HCT116 (cell line): ENCODE measurements at regions not wholly inside any gene's neighbourhood (a gene's known extent, or its start where the extent isn't known, plus 50 kb on each side); places are given as distances from the start of the nearest gene placed in this dataset.

Experiments
- ATAC-seq: fragments of 200-7000 bp; cut with Tn5 transposase; 2 replicates; pipeline ENCODE4 v1.9.1; 2020; ENCODE audit warnings: mild to moderate bottlenecking, moderate library complexity
- BruUV-seq: library from RNA; stranded (reverse); fragments of 400-500 nt; replicated peaks from 2 replicates; lab custom pipeline; 2021; lab: Mats Ljungman, UMichigan
- CTCF ChIA-PET: fragments of 300-600 bp; sonication (Branson Sonifier 250); formaldehyde crosslinking; loops from one replicate; lab custom pipeline; 2021; ENCODE audit warnings: antibody characterized with exemption; lab: Charles Lee
- POLR2A ChIA-PET: fragments of 300-600, 350-600 bp; sonication (Branson Sonifier 250); formaldehyde crosslinking; loops from one replicate; lab custom pipeline; 2021; ENCODE audit warnings: antibody characterized with exemption; lab: Charles Lee
- RAD21 ChIA-PET, 2 experiments: fragments of 300-600 bp; sonication (Branson Sonifier 250); formaldehyde crosslinking; loops; one replicate each; lab custom pipeline; 2023; ENCODE audit warnings: low total read pairs in 2 of 2; ENCODE audit not compliant: uncharacterized antibody in 2 of 2, unreplicated experiment in 2 of 2, low non-redundant PET in 1 of 2; lab: Charles Lee
- DNase-seq: peaks from one replicate; pipeline ENCODE4 v3.0.0-alpha.2; 2010; ENCODE audit warnings: low read depth, low spot score
- H2AFZ ChIP-seq: fragments of 200-600 bp; shearing (Covaris generic), sonication (generic); 2 replicates; pipeline ENCODE4 v1.6.1; 2017; ENCODE audit warnings: low read depth, mixed run types, mixed read lengths, antibody characterized with exemption, low read length; ENCODE audit not compliant: poor library complexity, severe bottlenecking
- H3K27ac ChIP-seq: 2 replicates; pipeline ENCODE4 v1.5.1; 2012; ENCODE audit warnings: low read depth, low read length
- H3K27me3 ChIP-seq: fragments of 200-600 bp; sonication (generic); 2 replicates; pipeline ENCODE4 v1.6.1; 2016; ENCODE audit warnings: mixed run types, low read length, mixed read lengths; ENCODE audit not compliant: insufficient read depth
- H3K36me3 ChIP-seq, 2 experiments: fragments of 200-500 bp in 1 of 2; fragments of 200-600 bp in 1 of 2; sonication (Bioruptor generic) in 1 of 2; sonication (generic) in 1 of 2; 2 replicates each; pipeline versions ENCODE4 v1.5.1 to v1.6.1; 2014 to 2016; ENCODE audit warnings: low read length in 2 of 2, inconsistent platforms in 1 of 2, mixed read lengths in 1 of 2, mixed run types in 1 of 2; ENCODE audit not compliant: insufficient read depth in 2 of 2, control insufficient read depth in 1 of 2
- H3K4me1 ChIP-seq, 2 experiments: fragments of 200-600 bp in 1 of 2; sonication (generic) in 1 of 2; 2 replicates each; pipeline versions ENCODE4 v1.5.1 to v1.6.1; 2012 to 2017; ENCODE audit warnings: low read length in 2 of 2, inconsistent platforms in 1 of 2, mild to moderate bottlenecking in 1 of 2, mixed read lengths in 1 of 2, mixed run types in 1 of 2, moderate library complexity in 1 of 2; ENCODE audit not compliant: insufficient read depth in 2 of 2, control insufficient read depth in 1 of 2
- H3K4me2 ChIP-seq: fragments of 200-600 bp; sonication (generic); 2 replicates; pipeline ENCODE4 v1.6.1; 2017; ENCODE audit warnings: mixed run types, low read length, mixed read lengths
- H3K4me3 ChIP-seq, 2 experiments: fragments of 200-600 bp in 1 of 2; sonication (generic) in 1 of 2; replicated peaks in 1 of 2; 2 replicates each; pipeline ENCODE4 v1.5.1; 2011 to 2016; ENCODE audit warnings: low read length in 2 of 2, control low read depth in 1 of 2, low read depth in 1 of 2, mild to moderate bottlenecking in 1 of 2, mixed read lengths in 1 of 2, mixed run types in 1 of 2
- H3K79me2 ChIP-seq: fragments of 200-600 bp; sonication (generic); 2 replicates; pipeline ENCODE4 v1.6.1; 2017; ENCODE audit warnings: mild to moderate bottlenecking, mixed run types, low read length, moderate library complexity, mixed read lengths; ENCODE audit not compliant: insufficient read depth
- H3K9ac ChIP-seq: fragments of 200-600 bp; sonication (generic); 2 replicates; pipeline ENCODE4 v1.6.1; 2016; ENCODE audit warnings: low read length, mixed read lengths
- H3K9me2 ChIP-seq: fragments of 200-600 bp; sonication (generic), shearing (Covaris generic); 2 replicates; pipeline ENCODE4 v1.6.1; 2017; ENCODE audit warnings: mixed run types, mild to moderate bottlenecking, moderate library complexity; ENCODE audit not compliant: insufficient read depth
- H3K9me3 ChIP-seq, 2 experiments: fragments of 200-500 bp in 1 of 2; fragments of 200-600 bp in 1 of 2; sonication (Bioruptor generic) in 1 of 2; sonication (generic) in 1 of 2; 2 replicates each; pipeline ENCODE4 v1.6.1; 2014 to 2017; ENCODE audit warnings: low read length in 2 of 2, mixed read lengths in 2 of 2, inconsistent platforms in 1 of 2, low read depth in 1 of 2, mild to moderate bottlenecking in 1 of 2, mixed run types in 1 of 2, moderate library complexity in 1 of 2; ENCODE audit not compliant: control insufficient read depth in 1 of 2, insufficient read depth in 1 of 2
- H4K20me1 ChIP-seq: fragments of 200-600 bp; sonication (generic), shearing (Covaris generic); 2 replicates; pipeline ENCODE4 v1.6.1; 2017; ENCODE audit warnings: mixed run types, mild to moderate bottlenecking, moderate library complexity; ENCODE audit not compliant: insufficient read depth
- CEBPB ChIP-seq: IDR thresholded peaks from 2 replicates; pipeline ENCODE4 v1.6.1; 2012; ENCODE audit warnings: low read depth
- CTCF ChIP-seq, 3 experiments: fragments of 200-600 bp in 1 of 3; sonication (generic) in 1 of 3; IDR thresholded peaks in 2 of 3; conservative IDR thresholded peaks in 1 of 3; 2 replicates each; pipeline ENCODE4 v1.5.1; 2012 to 2017; ENCODE audit warnings: low read depth in 2 of 3, low read length in 2 of 3, antibody characterized with exemption in 1 of 3, borderline replicate concordance in 1 of 3, control low read depth in 1 of 3, mild to moderate bottlenecking in 1 of 3, mixed read lengths in 1 of 3, mixed run types in 1 of 3, moderate library complexity in 1 of 3; ENCODE audit not compliant: insufficient read depth in 1 of 3
- EGR1 ChIP-seq: IDR thresholded peaks from 2 replicates; pipeline ENCODE4 v1.6.1; 2012; ENCODE audit warnings: low read depth
- MAX ChIP-seq: IDR thresholded peaks from 2 replicates; pipeline ENCODE4 v1.6.1; 2012
- REST ChIP-seq: IDR thresholded peaks from 2 replicates; pipeline ENCODE4 v1.6.1; 2012; ENCODE audit warnings: low read depth
- SRF ChIP-seq: IDR thresholded peaks from 2 replicates; pipeline ENCODE4 v1.6.1; 2012; ENCODE audit warnings: low read depth
- ZNF274 ChIP-seq: fragments of 200-500 bp; sonication (Bioruptor generic); IDR thresholded peaks from 2 replicates; pipeline ENCODE4 v1.6.1; 2014; ENCODE audit warnings: mild to moderate bottlenecking, low read depth, low read length, inconsistent platforms
- intact Hi-C: fragments of 100-400 bp; cut with micrococcal nuclease; formaldehyde crosslinking; loops from 2 replicates; pipeline ENCODE4 v1.10.0; 2022

- intact Hi-C loops = no loop called here
- Histone ChIP-seq H4K20me1 (no peaks in the 10 kb centered on the region), H3K9me2 (no peaks in the 10 kb centered on the region), H3K9ac (no peak overlapping the region), H3K4me3 (no peak overlapping the region), H3K27me3 (no peaks in the 10 kb centered on the region), H2AFZ (no peak overlapping the region), H3K4me2 (no peak overlapping the region), H3K4me1 (no peaks in the 10 kb centered on the region), H3K27ac (no peak overlapping the region), H3K9me3 (no peaks in the 10 kb centered on the region), H3K79me2 (no peaks in the 10 kb centered on the region)
- DNase-seq (no peak), ATAC-seq (no peak)
- POLR2A ChIA-PET = no interaction called here
- no TSS peak for BruUV-seq
- TF ChIP-seq CEBPB (no peak), CTCF (IDR thresholded peaks at IDR 0.05 in 2 of 3, conservative IDR thresholded peaks at IDR 0.05 in 1 of 3; ENCODE audit: borderline replicate concordance in 1 of 3, insufficient read depth in 1 of 3, low read depth in 2 of 3, low read length in 2 of 3) (no peak), REST (no peak), ZNF274 (no peak), EGR1 (no peak), SRF (no peak), MAX (no peak)
- TF ChIP-seq, all 23 proteins: peak for 0
- H3K36me3 ChIP-seq = no peaks in the 10 kb centered on the region
- ChIA-PET CTCF (no interaction called here), RAD21 (no interaction called here)
Observed at GRCh38 chr3:82423268-82424030, 662.0 kb upstream of the GBE1 start.
